ENCODE measurements at regions not wholly inside any gene's neighbourhood (a gene's known extent, or its start where the extent isn't known, plus 50 kb on each side); places are given as distances from the start of the nearest gene placed in this dataset.

- Histone ChIP-seq H3K9me3 (ENCODE audit: control insufficient read depth, insufficient read depth, low read length) (no peaks in the 10 kb centered on the region), H3K27ac (ENCODE audit: low read length) (no peak overlapping the region), H3K4me3 (ENCODE audit: low read length) (no peak overlapping the region), H3K4me1 (ENCODE audit: control insufficient read depth, insufficient read depth, low read length) (0 out of 2 replicates have a peak, but pooled peaks cover 1% of the 10 kb centered on the region), H3K36me3 (ENCODE audit: control insufficient read depth, insufficient read depth, low read length) (no peaks in the 10 kb centered on the region), H3K27me3 (ENCODE audit: control insufficient read depth, insufficient read depth, low read length) (no peaks in the 10 kb centered on the region)
- 100% methylated on average over 1 of the region's 6 CpGs for WGBS (ENCODE audit: insufficient coverage, insufficient read length)
- no peak for DNase-seq (ENCODE audit: low read depth, low spot score)
Observed at GRCh38 chr2:181751266-181752030, 71.1 kb upstream of the NEUROD1 start.

- H3K27ac ChIP-seq (ENCODE audit: low read length), result no peak overlapping the region
- DNase-seq (ENCODE audit: low read depth, low spot score), result no peak
- H3K4me3 ChIP-seq (ENCODE audit: low read length), result no peak overlapping the region
Observed at GRCh38 chr2:181752301-181752700, 72.0 kb upstream of the NEUROD1 start.

GRCh38 chr2:181753686-181754085, 73.4 kb upstream of the NEUROD1 start:
- H3K27ac ChIP-seq (ENCODE audit: low read length), result no peak overlapping the region
- H3K9me3 ChIP-seq (ENCODE audit: control insufficient read depth, insufficient read depth, low read length), result no peaks in the 10 kb centered on the region
- H3K4me1 ChIP-seq (ENCODE audit: control insufficient read depth, insufficient read depth, low read length), result 0 out of 2 replicates have a peak, but pooled peaks cover 1% of the 10 kb centered on the region
- H3K27me3 ChIP-seq (ENCODE audit: control insufficient read depth, insufficient read depth, low read length), result no peaks in the 10 kb centered on the region
- WGBS (ENCODE audit: insufficient coverage, insufficient read length), result 100% methylated on average over 1 of the region's 4 CpGs
- no peaks in the 10 kb centered on the region for H3K36me3 ChIP-seq (ENCODE audit: control insufficient read depth, insufficient read depth, low read length)
- no peak overlapping the region for H3K4me3 ChIP-seq (ENCODE audit: low read length)
- no peak for DNase-seq (ENCODE audit: low read depth, low spot score)

More at GRCh38 chr2:181752301-181752700, 72.0 kb upstream of the NEUROD1 start:
- H3K27me3 ChIP-seq (ENCODE audit: control insufficient read depth, insufficient read depth, low read length), result no peaks in the 10 kb centered on the region
- H3K4me1 ChIP-seq (ENCODE audit: control insufficient read depth, insufficient read depth, low read length), result 0 out of 2 replicates have a peak, but pooled peaks cover 1% of the 10 kb centered on the region
- no peaks in the 10 kb centered on the region for H3K9me3 ChIP-seq (ENCODE audit: control insufficient read depth, insufficient read depth, low read length)
- no peaks in the 10 kb centered on the region for H3K36me3 ChIP-seq (ENCODE audit: control insufficient read depth, insufficient read depth, low read length)
- no CpG with 5 or more reads among the region's 1 CpG for WGBS (ENCODE audit: insufficient coverage, insufficient read length)

GRCh38 chr2:181754105-181754504, 73.8 kb upstream of the NEUROD1 start:
- Histone ChIP-seq H3K9me3 (ENCODE audit: control insufficient read depth, insufficient read depth, low read length) (no peaks in the 10 kb centered on the region), H3K27ac (ENCODE audit: low read length) (no peak overlapping the region), H3K36me3 (ENCODE audit: control insufficient read depth, insufficient read depth, low read length) (no peaks in the 10 kb centered on the region), H3K4me1 (ENCODE audit: control insufficient read depth, insufficient read depth, low read length) (0 out of 2 replicates have a peak, but pooled peaks cover 1% of the 10 kb centered on the region), H3K4me3 (ENCODE audit: low read length) (no peak overlapping the region), H3K27me3 (ENCODE audit: control insufficient read depth, insufficient read depth, low read length) (no peaks in the 10 kb centered on the region)
- DNase-seq (ENCODE audit: low read depth, low spot score), result no peak
- 100% methylated on average over 1 of the region's 3 CpGs for WGBS (ENCODE audit: insufficient coverage, insufficient read length)

DNA sequence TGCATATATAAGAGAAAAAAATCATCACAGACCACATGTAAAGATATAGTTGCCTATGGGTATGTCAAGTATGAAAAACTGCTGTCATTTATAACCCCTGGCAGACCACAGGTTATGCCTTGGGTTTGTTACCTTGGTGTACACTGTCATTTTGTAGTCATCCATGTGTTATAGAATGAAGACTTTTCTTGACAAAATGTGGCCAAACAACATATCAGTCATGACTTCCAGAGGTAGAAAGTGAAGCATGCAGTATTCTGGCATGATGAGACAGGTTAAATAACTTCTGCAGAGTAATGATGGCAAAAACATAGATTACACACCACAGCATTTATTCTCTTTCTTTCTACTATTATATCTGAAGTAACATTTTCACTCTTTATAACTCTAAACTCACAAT, 74.9 kb upstream of the NEUROD1 start:
- Histone ChIP-seq H3K9me3 (ENCODE audit: control insufficient read depth, insufficient read depth, low read length) (no peaks in the 10 kb centered on the region), H3K27me3 (ENCODE audit: control insufficient read depth, insufficient read depth, low read length) (no peaks in the 10 kb centered on the region), H3K4me1 (ENCODE audit: control insufficient read depth, insufficient read depth, low read length) (0 out of 2 replicates have a peak, but pooled peaks cover 1% of the 10 kb centered on the region), H3K36me3 (ENCODE audit: control insufficient read depth, insufficient read depth, low read length) (no peaks in the 10 kb centered on the region), H3K4me3 (ENCODE audit: low read length) (no peak overlapping the region), H3K27ac (ENCODE audit: low read length) (no peak overlapping the region)
- no peak for DNase-seq (ENCODE audit: low read depth, low spot score)

GRCh38 chr2:181760521-181760920, 80.2 kb upstream of the NEUROD1 start:
- DNase-seq (ENCODE audit: low read depth, low spot score), result no peak
- no peaks in the 10 kb centered on the region for H3K4me1 ChIP-seq (ENCODE audit: control insufficient read depth, insufficient read depth, low read length)
- H3K27me3 ChIP-seq (ENCODE audit: control insufficient read depth, insufficient read depth, low read length), result no peaks in the 10 kb centered on the region
- H3K9me3 ChIP-seq (ENCODE audit: control insufficient read depth, insufficient read depth, low read length), result no peaks in the 10 kb centered on the region
- no peak overlapping the region for H3K27ac ChIP-seq (ENCODE audit: low read length)
- H3K4me3 ChIP-seq (ENCODE audit: low read length), result no peak overlapping the region
- WGBS (ENCODE audit: insufficient coverage, insufficient read length), result no CpG with 5 or more reads among the region's 2 CpGs
- H3K36me3 ChIP-seq (ENCODE audit: control insufficient read depth, insufficient read depth, low read length), result no peaks in the 10 kb centered on the region

DNA sequence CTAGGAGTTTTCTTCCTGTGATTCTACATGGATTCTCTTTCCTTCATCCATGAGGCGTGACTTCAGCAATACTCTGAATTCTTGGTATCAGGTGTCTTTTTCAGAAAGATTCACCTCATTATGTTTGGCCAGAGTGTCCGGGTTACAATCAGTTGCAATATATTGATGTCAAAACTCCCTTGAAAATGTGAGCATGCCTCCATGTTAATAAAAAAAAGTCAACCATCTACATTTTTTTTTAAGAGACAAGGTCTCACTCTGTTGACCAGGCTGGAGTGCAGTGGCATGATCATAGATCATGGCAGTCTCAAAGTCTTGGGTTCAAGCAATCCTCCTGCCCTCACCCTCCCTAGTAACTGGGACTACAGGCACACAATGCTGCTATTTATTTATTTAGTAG, 80.9 kb upstream of the NEUROD1 start:
- no CpG with 5 or more reads among the region's 2 CpGs for WGBS (ENCODE audit: insufficient coverage, insufficient read length)
- no peak for DNase-seq (ENCODE audit: low read depth, low spot score)
- no peaks in the 10 kb centered on the region for H3K9me3 ChIP-seq (ENCODE audit: control insufficient read depth, insufficient read depth, low read length)
- no peaks in the 10 kb centered on the region for H3K36me3 ChIP-seq (ENCODE audit: control insufficient read depth, insufficient read depth, low read length)
- no peaks in the 10 kb centered on the region for H3K4me1 ChIP-seq (ENCODE audit: control insufficient read depth, insufficient read depth, low read length)
- no peaks in the 10 kb centered on the region for H3K27me3 ChIP-seq (ENCODE audit: control insufficient read depth, insufficient read depth, low read length)
- H3K4me3 ChIP-seq (ENCODE audit: low read length), result no peak overlapping the region
- no peak overlapping the region for H3K27ac ChIP-seq (ENCODE audit: low read length)

GRCh38 chr2:181762000-181762399, 81.7 kb upstream of the NEUROD1 start:
- no peak for DNase-seq (ENCODE audit: low read depth, low spot score)
- H3K27ac ChIP-seq (ENCODE audit: low read length), result no peak overlapping the region
- WGBS (ENCODE audit: insufficient coverage, insufficient read length), result no CpG with 5 or more reads among the region's 5 CpGs
- no peaks in the 10 kb centered on the region for H3K9me3 ChIP-seq (ENCODE audit: control insufficient read depth, insufficient read depth, low read length)
- H3K4me3 ChIP-seq (ENCODE audit: low read length), result no peak overlapping the region
- H3K4me1 ChIP-seq (ENCODE audit: control insufficient read depth, insufficient read depth, low read length), result no peaks in the 10 kb centered on the region
- no peaks in the 10 kb centered on the region for H3K36me3 ChIP-seq (ENCODE audit: control insufficient read depth, insufficient read depth, low read length)
- no peaks in the 10 kb centered on the region for H3K27me3 ChIP-seq (ENCODE audit: control insufficient read depth, insufficient read depth, low read length)

DNA sequence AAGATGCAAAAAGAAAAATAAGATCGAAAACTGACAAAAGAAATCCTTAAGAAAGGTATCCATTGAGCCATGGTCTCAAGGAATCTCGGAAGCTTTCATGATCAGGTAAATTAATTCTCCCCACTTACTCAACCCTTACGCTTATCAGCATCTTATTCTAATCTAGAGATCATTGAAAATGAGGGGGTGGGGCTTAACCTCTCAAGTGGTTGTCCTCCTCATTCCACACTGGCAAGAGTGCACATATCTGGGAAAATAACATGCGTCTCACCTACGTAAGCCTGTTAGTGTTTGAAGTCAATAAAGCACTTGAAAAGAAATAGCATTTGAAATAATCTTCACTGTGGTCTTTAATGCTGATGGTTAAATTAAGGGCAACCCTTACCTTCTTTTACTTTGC, 82.5 kb upstream of the NEUROD1 start:
- H3K27ac ChIP-seq (ENCODE audit: low read length), result no peak overlapping the region
- H3K27me3 ChIP-seq (ENCODE audit: control insufficient read depth, insufficient read depth, low read length), result no peaks in the 10 kb centered on the region
- no peaks in the 10 kb centered on the region for H3K9me3 ChIP-seq (ENCODE audit: control insufficient read depth, insufficient read depth, low read length)
- H3K4me1 ChIP-seq (ENCODE audit: control insufficient read depth, insufficient read depth, low read length), result no peaks in the 10 kb centered on the region
- no peak for DNase-seq (ENCODE audit: low read depth, low spot score)
- H3K4me3 ChIP-seq (ENCODE audit: low read length), result no peak overlapping the region
- no peaks in the 10 kb centered on the region for H3K36me3 ChIP-seq (ENCODE audit: control insufficient read depth, insufficient read depth, low read length)
- WGBS (ENCODE audit: insufficient coverage, insufficient read length), result no CpG with 5 or more reads among the region's 5 CpGs

DNA sequence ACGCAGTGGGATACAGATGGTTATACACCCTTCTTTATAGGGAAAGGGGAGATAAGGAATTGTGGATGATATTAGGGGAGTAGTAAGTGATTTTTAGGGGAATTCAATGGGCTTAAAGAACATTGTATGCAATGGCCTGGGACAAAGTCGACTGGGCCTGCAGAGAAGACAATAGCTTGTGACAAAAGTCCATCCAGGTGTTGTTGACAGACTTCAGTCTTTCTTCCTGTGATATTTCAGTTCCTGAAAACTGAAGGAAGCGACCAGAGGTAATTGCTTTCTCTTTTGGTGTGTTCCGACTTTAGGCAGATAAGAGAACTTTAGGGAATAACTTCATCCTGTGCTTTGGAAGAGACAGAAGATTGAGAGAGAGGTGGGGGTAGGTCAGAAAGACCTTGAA, 83.1 kb upstream of the NEUROD1 start:
- no CpG with 5 or more reads among the region's 4 CpGs for WGBS (ENCODE audit: insufficient coverage, insufficient read length)
- no peaks in the 10 kb centered on the region for H3K9me3 ChIP-seq (ENCODE audit: control insufficient read depth, insufficient read depth, low read length)

More for the DNA sequence above, 83.1 kb upstream of the NEUROD1 start:
- Histone ChIP-seq H3K27me3 (ENCODE audit: control insufficient read depth, insufficient read depth, low read length) (no peaks in the 10 kb centered on the region), H3K4me3 (ENCODE audit: low read length) (no peak overlapping the region), H3K4me1 (ENCODE audit: control insufficient read depth, insufficient read depth, low read length) (no peaks in the 10 kb centered on the region), H3K27ac (ENCODE audit: low read length) (no peak overlapping the region), H3K36me3 (ENCODE audit: control insufficient read depth, insufficient read depth, low read length) (no peaks in the 10 kb centered on the region)
- no peak for DNase-seq (ENCODE audit: low read depth, low spot score)
